ENCODE measurements at regions not wholly inside any gene's neighbourhood (a gene's known extent, or its start where the extent isn't known, plus 50 kb on each side); places are given as distances from the start of the nearest gene placed in this dataset.

DNA sequence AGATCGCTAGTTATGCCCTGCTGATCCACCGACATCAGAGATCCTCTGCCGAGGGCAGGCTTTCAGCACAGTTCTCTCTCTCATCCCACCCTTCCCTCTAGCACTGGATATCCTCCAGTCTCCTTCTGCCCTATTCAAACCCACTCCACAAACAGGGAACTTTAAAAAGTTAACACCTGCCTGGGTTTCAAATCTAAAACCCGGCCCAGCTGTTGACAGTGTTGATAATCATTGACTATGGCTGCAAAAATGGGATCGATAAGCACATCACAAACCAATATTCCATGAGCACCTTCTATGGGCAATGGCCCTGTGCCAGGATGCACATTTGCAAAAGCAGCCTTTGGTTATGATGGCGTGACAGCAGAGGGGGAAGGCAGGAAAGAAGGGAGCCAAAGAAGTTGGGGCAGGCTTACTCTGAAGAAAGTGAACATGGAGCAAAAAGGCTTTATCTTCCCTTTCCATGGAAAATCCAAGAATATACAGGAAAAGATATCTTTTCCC lies 482.3 kb upstream of the KLHL29 start:
- ChIA-PET POLR2A (no interaction called here), CTCF (interaction anchor here (0.6 kb wide), 1 partner anchor 11 kb away, joined by 3 read pairs; no protein-coding TSS in a partner anchor)
- DNase-seq (ENCODE audit: low read depth), result no peak
- Histone ChIP-seq H3K27me3 (ENCODE audit: control insufficient read depth, insufficient read depth, low read length) (no peaks in the 10 kb centered on the region), H3K4me3 (ENCODE audit: low read depth, low read length) (no peak overlapping the region), H3K36me3 (ENCODE audit: control insufficient read depth, insufficient read depth, low read length) (no peaks in the 10 kb centered on the region)
- TF ChIP-seq, protein P1, sequence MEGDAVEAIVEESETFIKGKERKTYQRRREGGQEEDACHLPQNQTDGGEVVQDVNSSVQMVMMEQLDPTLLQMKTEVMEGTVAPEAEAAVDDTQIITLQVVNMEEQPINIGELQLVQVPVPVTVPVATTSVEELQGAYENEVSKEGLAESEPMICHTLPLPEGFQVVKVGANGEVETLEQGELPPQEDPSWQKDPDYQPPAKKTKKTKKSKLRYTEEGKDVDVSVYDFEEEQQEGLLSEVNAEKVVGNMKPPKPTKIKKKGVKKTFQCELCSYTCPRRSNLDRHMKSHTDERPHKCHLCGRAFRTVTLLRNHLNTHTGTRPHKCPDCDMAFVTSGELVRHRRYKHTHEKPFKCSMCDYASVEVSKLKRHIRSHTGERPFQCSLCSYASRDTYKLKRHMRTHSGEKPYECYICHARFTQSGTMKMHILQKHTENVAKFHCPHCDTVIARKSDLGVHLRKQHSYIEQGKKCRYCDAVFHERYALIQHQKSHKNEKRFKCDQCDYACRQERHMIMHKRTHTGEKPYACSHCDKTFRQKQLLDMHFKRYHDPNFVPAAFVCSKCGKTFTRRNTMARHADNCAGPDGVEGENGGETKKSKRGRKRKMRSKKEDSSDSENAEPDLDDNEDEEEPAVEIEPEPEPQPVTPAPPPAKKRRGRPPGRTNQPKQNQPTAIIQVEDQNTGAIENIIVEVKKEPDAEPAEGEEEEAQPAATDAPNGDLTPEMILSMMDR (IDR thresholded peaks at IDR 0.05; ENCODE audit: insufficient read depth, low read depth, low read length), result no peak

DNA sequence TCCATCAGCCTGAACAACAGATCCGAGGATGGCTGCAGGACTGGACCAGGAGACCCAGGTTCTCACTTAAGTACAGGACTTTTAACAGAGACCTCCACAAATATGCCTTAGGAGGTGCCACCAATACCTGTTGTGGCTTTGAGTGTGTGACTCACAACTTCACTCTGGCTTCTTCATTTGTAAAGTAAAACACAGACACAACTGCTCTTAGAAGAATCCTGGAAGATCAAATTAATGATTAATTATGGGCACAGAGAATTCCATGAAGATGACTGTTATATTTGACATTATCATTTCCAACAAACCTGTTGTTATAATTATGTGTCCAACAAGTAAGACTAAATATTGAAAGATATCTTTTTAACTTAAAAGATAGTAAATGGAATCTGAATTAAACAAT lies 481.4 kb upstream of the KLHL29 start:
- DNase-seq (ENCODE audit: low read depth), result no peak

DNA sequence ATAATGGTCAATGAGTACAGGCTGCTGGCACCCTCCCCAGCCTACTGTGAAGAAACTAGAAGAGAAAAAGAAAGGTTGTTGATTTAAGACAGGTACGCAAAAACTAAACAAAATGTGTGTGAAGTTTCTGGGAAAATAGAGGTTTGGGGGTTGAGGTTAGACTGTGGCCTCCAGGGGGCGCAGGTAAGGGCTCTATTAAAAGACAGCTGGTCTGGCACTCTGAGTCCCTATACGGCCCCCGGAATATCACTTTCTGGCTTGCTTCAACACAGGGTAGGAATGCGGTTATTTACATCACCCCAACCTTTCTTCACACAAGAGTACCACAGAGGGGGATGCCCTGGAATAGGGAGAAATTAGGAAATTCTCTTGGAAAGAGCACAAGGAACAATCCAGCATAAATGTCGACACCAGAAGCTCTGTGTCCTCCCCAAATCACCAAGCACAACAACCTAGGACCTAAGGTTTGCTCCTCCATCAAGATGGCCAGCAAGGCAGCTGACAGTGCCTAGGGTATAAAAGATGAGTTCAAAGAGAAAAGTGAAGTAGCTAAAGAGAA lies 480.8 kb upstream of the KLHL29 start:
- Histone ChIP-seq H3K36me3 (ENCODE audit: control insufficient read depth, insufficient read depth, low read length) (no peaks in the 10 kb centered on the region), H3K27me3 (ENCODE audit: control insufficient read depth, insufficient read depth, low read length) (no peaks in the 10 kb centered on the region), H3K4me3 (ENCODE audit: low read depth, low read length) (no peak overlapping the region)
- CTCF ChIA-PET, result no interaction called here
- POLR2A ChIA-PET, result no interaction called here
- TF ChIP-seq, protein P1 (IDR thresholded peaks at IDR 0.05; ENCODE audit: insufficient read depth, low read depth, low read length), result 0 out of 2 replicates have a peak, but pooled peaks have one; percentile 15
- no peak for DNase-seq (ENCODE audit: low read depth)

More for the DNA sequence above, 481.4 kb upstream of the KLHL29 start:
- TF ChIP-seq, protein P1 (IDR thresholded peaks at IDR 0.05; ENCODE audit: insufficient read depth, low read depth, low read length), result no peak
- ChIA-PET CTCF (interaction anchor here (0.6 kb wide), 1 partner anchor 667 kb away, joined by 3 read pairs; no protein-coding TSS in a partner anchor), POLR2A (no interaction called here)
- H3K4me3 ChIP-seq (ENCODE audit: low read depth, low read length), result no peak overlapping the region
- no peaks in the 10 kb centered on the region for H3K27me3 ChIP-seq (ENCODE audit: control insufficient read depth, insufficient read depth, low read length)
- H3K36me3 ChIP-seq (ENCODE audit: control insufficient read depth, insufficient read depth, low read length), result no peaks in the 10 kb centered on the region

DNA sequence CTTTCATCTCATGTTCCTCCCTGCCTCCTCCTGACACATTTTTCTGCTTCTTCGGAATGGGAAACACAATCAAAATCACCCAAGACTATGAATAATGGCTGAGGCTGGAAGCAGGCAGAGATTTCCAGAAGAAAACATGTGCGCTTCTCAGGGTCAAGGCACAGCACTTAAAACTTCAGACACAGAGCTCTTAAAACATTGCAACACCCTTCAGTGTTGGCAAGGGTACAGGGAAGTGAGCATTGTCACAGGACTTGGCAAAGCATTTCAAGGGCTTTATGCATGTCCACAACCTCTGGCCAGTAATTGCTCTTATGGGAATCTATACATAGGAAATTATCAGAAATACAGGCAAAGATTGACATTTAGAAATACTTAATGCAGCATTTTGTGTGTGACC lies 477.6 kb upstream of the KLHL29 start:
- Histone ChIP-seq H3K4me3 (ENCODE audit: low read depth, low read length) (no peak overlapping the region), H3K27me3 (ENCODE audit: control insufficient read depth, insufficient read depth, low read length) (no peaks in the 10 kb centered on the region), H3K36me3 (ENCODE audit: control insufficient read depth, insufficient read depth, low read length) (no peaks in the 10 kb centered on the region)
- TF ChIP-seq, protein P1 (IDR thresholded peaks at IDR 0.05; ENCODE audit: insufficient read depth, low read depth, low read length), result no peak
- DNase-seq (ENCODE audit: low read depth), result no peak
- CTCF ChIA-PET, result no interaction called here
- POLR2A ChIA-PET, result no interaction called here

DNA sequence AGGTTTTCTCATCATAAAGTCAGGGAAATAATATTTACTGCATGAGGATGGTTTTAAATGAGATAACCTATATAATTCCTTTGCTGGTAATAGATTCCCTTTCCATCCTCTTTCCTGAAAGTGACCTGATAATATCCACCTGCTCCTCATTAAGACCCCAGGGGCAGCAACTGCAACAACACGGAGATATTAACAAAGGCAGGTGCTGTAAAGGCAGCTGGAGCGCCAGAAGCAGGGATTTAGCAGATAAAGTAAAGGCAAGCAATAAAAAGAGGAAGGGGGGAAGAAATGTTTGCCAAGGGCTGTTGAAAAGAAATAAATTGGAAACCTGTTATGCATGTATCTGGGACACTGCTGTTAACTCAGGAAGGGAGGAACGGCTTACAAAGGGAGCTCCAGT lies 472.6 kb upstream of the KLHL29 start:
- TF ChIP-seq, protein P1 (IDR thresholded peaks at IDR 0.05; ENCODE audit: insufficient read depth, low read depth, low read length), result no peak
- H3K4me3 ChIP-seq (ENCODE audit: low read depth, low read length), result no peak overlapping the region
- H3K27me3 ChIP-seq (ENCODE audit: control insufficient read depth, insufficient read depth, low read length), result no peaks in the 10 kb centered on the region
- CTCF ChIA-PET, result no interaction called here
- no peaks in the 10 kb centered on the region for H3K36me3 ChIP-seq (ENCODE audit: control insufficient read depth, insufficient read depth, low read length)
- POLR2A ChIA-PET, result no interaction called here
- no peak for DNase-seq (ENCODE audit: low read depth)

Data from BJ (cell line).